Liver (tissue), 2 donors: ENCODE measurements at regions not wholly inside any gene's neighbourhood (a gene's known extent, or its start where the extent isn't known, plus 50 kb on each side); places are given as distances from the start of the nearest gene placed in this dataset.

Experiments
- CTCF ChIP-seq: fragments of 150-350 bp; IDR thresholded peaks from 2 replicates; pipeline ENCODE4 v1.5.1; 2017; ENCODE audit warnings: improper control_type of control experiment, low read depth, low read length; ENCODE audit not compliant: missing input control
- ZBTB33 ChIP-seq: IDR thresholded peaks from 2 replicates; pipeline ENCODE4 v1.6.1; 2016; ENCODE audit warnings: antibody characterized with exemption
- donor health status: healthy.

GRCh38 chr4:181582595-181582994, 660.6 kb upstream of the TENM3 start:
- TF ChIP-seq ZBTB33 (no peak), CTCF (no peak)
